AG09309 (cell line): ENCODE measurements at regions not wholly inside any gene's neighbourhood (a gene's known extent, or its start where the extent isn't known, plus 50 kb on each side); places are given as distances from the start of the nearest gene placed in this dataset.

Experiments used
- DNase-seq: peaks from one replicate; pipeline ENCODE4 v3.0.0-alpha.2; 2010; ENCODE audit warnings: low read depth
- H3K4me3 ChIP-seq: 2 replicates; pipeline ENCODE4 v1.5.1; 2011; ENCODE audit warnings: mild to moderate bottlenecking, low read depth, low read length, moderate library complexity; ENCODE audit not compliant: control insufficient read depth
- CTCF ChIP-seq: IDR thresholded peaks from 2 replicates; pipeline ENCODE4 v1.5.1; 2011; ENCODE audit warnings: mild to moderate bottlenecking, low read depth, low read length, inconsistent platforms; ENCODE audit not compliant: insufficient read depth, control insufficient read depth; ENCODE audit errors: missing control alignments

- no peak for DNase-seq
- no peak for TF ChIP-seq CTCF
- H3K4me3 ChIP-seq, result no peak overlapping the region
These were observed 102.5 kb upstream of the LDAH start for GRCh38 chr2:20925265-20925889.

GRCh38 chr2:20919297-20919800 is 96.4 kb upstream of the LDAH start:
- no peak overlapping the region for H3K4me3 ChIP-seq
- DNase-seq, result no peak
- no peak for TF ChIP-seq CTCF

- H3K4me3 ChIP-seq, result no peak overlapping the region
- TF ChIP-seq CTCF, result no peak
- no peak for DNase-seq
These were observed 95.0 kb upstream of the LDAH start for GRCh38 chr2:20917719-20918572.

GRCh38 chr2:20917287-20917660 is 94.4 kb upstream of the LDAH start:
- no peak overlapping the region for H3K4me3 ChIP-seq
- no peak for TF ChIP-seq CTCF
- no peak for DNase-seq

GRCh38 chr2:20916604-20917286 is 93.8 kb upstream of the LDAH start:
- TF ChIP-seq CTCF, result peak; percentile 27
- no peak for DNase-seq
- no peak overlapping the region for H3K4me3 ChIP-seq

- no peak overlapping the region for H3K4me3 ChIP-seq
- TF ChIP-seq CTCF, result no peak
- DNase-seq, result no peak
These were observed 92.4 kb upstream of the LDAH start for GRCh38 chr2:20915271-20915670.
